MM.1S (cell line): ENCODE measurements at regions not wholly inside any gene's neighbourhood (a gene's known extent, or its start where the extent isn't known, plus 50 kb on each side); places are given as distances from the start of the nearest gene placed in this dataset.

ENCODE experiments used
- CTCF ChIP-seq: fragments of 300-600 bp; sonication (generic); IDR thresholded peaks from 2 replicates; pipeline ENCODE4 v1.5.1; 2016; ENCODE audit warnings: antibody characterized with exemption, low read length, mixed read lengths
- EZH2 ChIP-seq: fragments of 300-600 bp; sonication (generic); optimal IDR thresholded peaks from 2 replicates; pipeline ENCODE3; 2017; ENCODE audit warnings: low read depth, mild to moderate bottlenecking, antibody characterized with exemption, low read length, mixed read lengths
- EZH2phosphoT487 ChIP-seq: fragments of 300-600 bp; sonication (generic); IDR thresholded peaks from 2 replicates; pipeline ENCODE4 v1.6.1; 2018; ENCODE audit warnings: antibody characterized with exemption, low read length

DNA sequence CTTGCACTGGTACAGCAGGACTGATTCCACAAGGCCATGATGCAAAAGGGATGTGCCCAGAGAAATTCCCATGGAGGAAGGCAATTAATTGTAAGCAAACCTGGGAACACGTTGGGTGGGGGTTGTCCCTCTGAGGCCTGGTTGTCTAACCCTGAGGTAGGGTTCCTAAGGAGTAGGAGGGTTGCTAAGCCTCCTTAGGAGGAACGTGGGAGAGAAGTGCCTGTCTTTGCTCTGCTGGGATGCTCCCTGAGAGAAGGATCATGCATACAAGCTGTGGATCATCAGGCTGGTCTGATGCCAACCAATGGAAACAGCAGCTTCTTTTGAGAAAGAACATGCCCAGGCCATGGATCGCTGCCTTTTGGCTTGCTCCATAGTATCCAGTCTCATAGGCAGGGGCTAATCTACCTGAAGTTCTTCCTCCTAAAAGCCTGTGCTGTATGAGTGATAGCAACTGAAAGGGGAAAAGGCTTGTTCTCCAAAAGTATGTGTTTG, 203.7 kb upstream of the NPVF start:
- TF ChIP-seq EZH2: no peak
- TF ChIP-seq EZH2phosphoT487: no peak
- TF ChIP-seq CTCF: no peak
